K562 (cell line): ENCODE measurements at regions not wholly inside any gene's neighbourhood (a gene's known extent, or its start where the extent isn't known, plus 50 kb on each side); places are given as distances from the start of the nearest gene placed in this dataset.

ENCODE experiments used
- CTCF ChIP-seq, 3 experiments: IDR thresholded peaks in 2 of 3; conservative IDR thresholded peaks in 1 of 3; 2 replicates each; pipeline ENCODE4 v1.5.1; 2011 to 2012; ENCODE audit warnings: low read length in 3 of 3, mild to moderate bottlenecking in 3 of 3, control low read depth in 2 of 3, improper control_type of control experiment in 1 of 3, inconsistent platforms in 1 of 3, low read depth in 1 of 3, mixed read lengths in 1 of 3, moderate library complexity in 1 of 3; ENCODE audit not compliant: insufficient read depth in 2 of 3
- RAD21 ChIP-seq, 2 experiments: fragments of 250-450 bp in 1 of 2; fragments of 450-650 bp in 1 of 2; sonication (Bioruptor Pico) in 1 of 2; formaldehyde crosslinking in 1 of 2; IDR thresholded peaks in 1 of 2; conservative IDR thresholded peaks in 1 of 2; 2 replicates each; pipeline versions ENCODE4 v1.4.0 to v1.8.0; 2020 to 2022; ENCODE audit warnings: mild to moderate bottlenecking in 2 of 2, moderate library complexity in 1 of 2

- TF ChIP-seq CTCF (IDR thresholded peaks at IDR 0.05 in 2 of 3, conservative IDR thresholded peaks at IDR 0.05 in 1 of 3; ENCODE audit: insufficient read depth in 2 of 3, low read depth in 1 of 3, low read length in 3 of 3) (no peak), RAD21 (CRISPR knock-in tag; conservative IDR thresholded peaks at IDR 0.05 in 1 of 2, IDR thresholded peaks at IDR 0.05 in 1 of 2) (no peak)
These were observed 130.2 kb upstream of the PKDCC start for GRCh38 chr2:41917587-41917986.
